ENCODE measurements at regions not wholly inside any gene's neighbourhood (a gene's known extent, or its start where the extent isn't known, plus 50 kb on each side); places are given as distances from the start of the nearest gene placed in this dataset.

- DNase-seq (ENCODE audit: low read depth in 2 of 2): no peak
These were observed 339.5 kb downstream of the DHX15 start for GRCh38 chr4:24244663-24245490.

- no peak for DNase-seq (ENCODE audit: low read depth in 2 of 2)
These were observed 340.7 kb downstream of the DHX15 start for GRCh38 chr4:24243641-24244040.

- no peak for DNase-seq (ENCODE audit: low read depth in 2 of 2)
These were observed 342.8 kb downstream of the DHX15 start for GRCh38 chr4:24241511-24241910.

GRCh38 chr4:24240655-24241054, 343.7 kb downstream of the DHX15 start:
- no peak for DNase-seq (ENCODE audit: low read depth in 2 of 2)

- no peak for DNase-seq (ENCODE audit: low read depth in 2 of 2)
These were observed 346.6 kb downstream of the DHX15 start for GRCh38 chr4:24237709-24238108.

GRCh38 chr4:24236532-24236931, 346.7 kb upstream of the PPARGC1A start:
- no peak for DNase-seq (ENCODE audit: low read depth in 2 of 2)

- DNase-seq (ENCODE audit: low read depth in 2 of 2): no peak
These were observed 346.3 kb upstream of the PPARGC1A start for GRCh38 chr4:24236120-24236519.

GRCh38 chr4:24235618-24236017, 345.8 kb upstream of the PPARGC1A start:
- no peak for DNase-seq (ENCODE audit: low read depth in 2 of 2)

- DNase-seq (ENCODE audit: low read depth in 2 of 2): no peak
These were observed 344.5 kb upstream of the PPARGC1A start for GRCh38 chr4:24234288-24234848.

- no peak for DNase-seq (ENCODE audit: low read depth in 2 of 2)
These were observed 341.1 kb upstream of the PPARGC1A start for GRCh38 chr4:24230955-24231354.

- DNase-seq (ENCODE audit: low read depth in 2 of 2): no peak
These were observed 340.1 kb upstream of the PPARGC1A start for GRCh38 chr4:24229978-24230377.

GRCh38 chr4:24228692-24229091, 338.8 kb upstream of the PPARGC1A start:
- DNase-seq (ENCODE audit: low read depth in 2 of 2): no peak

- no peak for DNase-seq (ENCODE audit: low read depth in 2 of 2)
These were observed 336.8 kb upstream of the PPARGC1A start for GRCh38 chr4:24226667-24227066.

GRCh38 chr4:24226023-24226422, 336.2 kb upstream of the PPARGC1A start:
- no peak for DNase-seq (ENCODE audit: low read depth in 2 of 2)

GRCh38 chr4:24224446-24224845, 334.6 kb upstream of the PPARGC1A start:
- DNase-seq (ENCODE audit: low read depth in 2 of 2): no peak

GRCh38 chr4:24219209-24219608, 329.4 kb upstream of the PPARGC1A start:
- DNase-seq (ENCODE audit: low read depth in 2 of 2): no peak

GRCh38 chr4:24218566-24218965, 328.7 kb upstream of the PPARGC1A start:
- no peak for DNase-seq (ENCODE audit: low read depth in 2 of 2)

GRCh38 chr4:24214796-24215195, 324.9 kb upstream of the PPARGC1A start:
- DNase-seq (ENCODE audit: low read depth in 2 of 2): no peak

- DNase-seq (ENCODE audit: low read depth in 2 of 2): no peak
These were observed 324.1 kb upstream of the PPARGC1A start for GRCh38 chr4:24213961-24214360.

GRCh38 chr4:24212642-24213041, 322.8 kb upstream of the PPARGC1A start:
- DNase-seq (ENCODE audit: low read depth in 2 of 2): no peak

- no peak for DNase-seq (ENCODE audit: low read depth in 2 of 2)
These were observed 322.0 kb upstream of the PPARGC1A start for GRCh38 chr4:24211856-24212255.

- no peak for DNase-seq (ENCODE audit: low read depth in 2 of 2)
These were observed 320.6 kb upstream of the PPARGC1A start for GRCh38 chr4:24210332-24210902.

- no peak for DNase-seq (ENCODE audit: low read depth in 2 of 2)
These were observed 320.1 kb upstream of the PPARGC1A start for GRCh38 chr4:24209906-24210305.
